IPS-20b (cell line): ENCODE measurements at regions not wholly inside any gene's neighbourhood (a gene's known extent, or its start where the extent isn't known, plus 50 kb on each side); places are given as distances from the start of the nearest gene placed in this dataset.

Source experiments
- H3K27ac ChIP-seq: one replicate; pipeline ENCODE4 v1.5.1; 2013; ENCODE audit warnings: low read length
- H3K27me3 ChIP-seq: 2 replicates; pipeline ENCODE4 v1.6.1; 2013; ENCODE audit warnings: mild to moderate bottlenecking, low read length, inconsistent platforms; ENCODE audit not compliant: insufficient read depth
- H3K36me3 ChIP-seq: 2 replicates; pipeline ENCODE4 v1.6.1; 2013; ENCODE audit warnings: low read depth, mild to moderate bottlenecking, inconsistent platforms, low read length, moderate library complexity; ENCODE audit not compliant: insufficient read depth
- H3K4me1 ChIP-seq: 2 replicates; pipeline ENCODE4 v1.6.1; 2013; ENCODE audit warnings: mild to moderate bottlenecking, control low read depth, inconsistent platforms, low read length, moderate library complexity; ENCODE audit not compliant: insufficient read depth
- H3K4me3 ChIP-seq: 2 replicates; pipeline ENCODE4 v1.5.1; 2013; ENCODE audit warnings: mild to moderate bottlenecking, low read length, inconsistent platforms
- H3K9ac ChIP-seq: 2 replicates; pipeline ENCODE4 v1.6.1; 2013; ENCODE audit warnings: low read depth, mild to moderate bottlenecking, inconsistent platforms, low read length, moderate library complexity
- H3K9me3 ChIP-seq: 2 replicates; pipeline ENCODE4 v1.6.1; 2013; ENCODE audit warnings: mild to moderate bottlenecking, low read depth, low read length, inconsistent platforms; ENCODE audit not compliant: insufficient read depth

DNA sequence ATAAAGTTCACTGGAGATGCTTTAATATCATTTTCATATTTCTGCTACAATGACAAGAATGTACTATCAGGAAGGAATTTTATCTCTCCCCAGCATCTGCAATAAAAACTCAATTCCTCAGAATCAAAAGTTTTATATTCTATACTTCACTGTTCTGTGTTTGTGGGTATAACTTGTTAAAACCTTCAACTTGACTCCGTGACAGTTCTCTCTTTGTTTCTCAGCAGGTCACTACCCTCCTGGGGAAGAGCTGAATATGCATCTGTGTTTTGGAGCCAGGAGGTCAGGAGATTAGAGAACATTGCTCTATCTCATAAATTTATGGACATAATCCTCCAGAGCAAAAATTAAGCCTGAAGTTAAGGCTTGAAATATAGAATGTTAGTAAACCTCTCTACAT is 411.4 kb downstream of the TRIB2 start:
- H3K27me3 ChIP-seq: no peaks in the 10 kb centered on the region
- no peaks in the 10 kb centered on the region for H3K4me1 ChIP-seq
- H3K9me3 ChIP-seq: peaks cover 9% of the 10 kb centered on the region; the same call in 1 of the 2 replicates
- no peaks in the 10 kb centered on the region for H3K36me3 ChIP-seq
- H3K9ac ChIP-seq: no peak overlapping the region
- H3K4me3 ChIP-seq: no peak overlapping the region
- H3K27ac ChIP-seq: no peak overlapping the region

DNA sequence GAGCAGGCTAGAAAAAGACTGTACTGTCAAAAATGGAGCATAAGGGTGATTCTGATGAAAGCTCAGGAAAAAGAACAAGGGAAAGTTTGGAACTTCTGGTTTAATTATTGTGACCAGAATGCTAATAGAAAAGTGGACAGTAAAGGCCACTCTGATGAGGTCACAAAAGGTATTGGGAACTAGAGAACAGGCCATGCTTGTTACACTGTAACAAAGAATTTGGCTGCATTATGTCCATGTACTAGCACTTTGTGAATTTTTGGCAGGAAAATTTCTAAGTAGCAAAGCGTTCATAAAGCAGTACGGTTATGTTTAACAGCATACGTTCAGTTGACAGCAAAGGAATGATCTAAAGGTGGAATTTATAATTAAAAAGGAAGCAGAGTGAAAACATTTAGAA is 418.6 kb downstream of the TRIB2 start:
- Histone ChIP-seq H3K9me3 (peaks cover 5% of the 10 kb centered on the region; the same call in 1 of the 2 replicates), H3K36me3 (no peaks in the 10 kb centered on the region), H3K4me3 (no peak overlapping the region), H3K27ac (no peak overlapping the region), H3K27me3 (no peaks in the 10 kb centered on the region), H3K4me1 (no peaks in the 10 kb centered on the region), H3K9ac (no peak overlapping the region)

DNA sequence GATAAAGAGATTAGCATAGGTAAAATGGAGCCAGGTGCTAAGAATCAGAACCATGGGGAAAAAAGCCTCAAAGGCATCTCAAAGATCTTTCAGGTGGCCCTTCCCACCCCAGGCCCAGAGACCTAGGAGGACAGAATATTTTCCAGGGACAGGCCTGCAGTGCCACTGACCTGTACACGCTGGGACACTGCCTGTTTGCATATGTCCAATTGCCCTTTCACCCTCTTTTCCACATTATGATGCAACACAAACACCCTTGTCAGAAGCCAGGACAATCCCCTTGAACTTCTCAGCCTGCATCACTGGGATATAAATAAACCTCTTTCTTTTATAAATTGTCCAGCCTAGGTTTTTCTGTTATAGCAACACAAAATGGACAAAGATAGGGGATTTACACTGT is 419.1 kb downstream of the TRIB2 start:
- Histone ChIP-seq H3K27me3 (no peaks in the 10 kb centered on the region), H3K9ac (no peak overlapping the region), H3K27ac (no peak overlapping the region), H3K4me3 (no peak overlapping the region), H3K4me1 (no peaks in the 10 kb centered on the region), H3K36me3 (no peaks in the 10 kb centered on the region), H3K9me3 (peaks cover under 1% of the 10 kb centered on the region; the same call in 1 of the 2 replicates)

DNA sequence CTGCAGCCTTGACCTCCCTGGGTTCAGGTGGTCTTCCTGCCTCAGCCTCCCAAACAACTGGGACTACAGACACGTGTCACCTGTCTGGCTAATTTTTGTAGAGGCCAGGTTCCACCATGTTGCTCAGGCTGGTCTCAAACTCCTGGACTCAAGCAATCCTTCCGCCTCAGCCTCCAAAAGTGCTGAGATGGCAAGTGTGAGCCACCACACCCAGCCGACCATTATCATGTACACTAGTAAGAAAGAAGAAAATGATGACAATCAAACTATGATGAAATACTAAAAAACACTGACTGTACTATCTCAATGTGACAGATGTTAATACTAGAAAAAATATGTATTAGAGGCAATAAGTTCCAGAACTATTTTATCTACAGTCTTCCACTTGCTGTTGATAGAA is 420.9 kb downstream of the TRIB2 start:
- no peaks in the 10 kb centered on the region for H3K36me3 ChIP-seq
- no peaks in the 10 kb centered on the region for H3K27me3 ChIP-seq
- H3K9ac ChIP-seq: no peak overlapping the region
- no peaks in the 10 kb centered on the region for H3K9me3 ChIP-seq
- H3K27ac ChIP-seq: no peak overlapping the region
- no peaks in the 10 kb centered on the region for H3K4me1 ChIP-seq
- no peak overlapping the region for H3K4me3 ChIP-seq

DNA sequence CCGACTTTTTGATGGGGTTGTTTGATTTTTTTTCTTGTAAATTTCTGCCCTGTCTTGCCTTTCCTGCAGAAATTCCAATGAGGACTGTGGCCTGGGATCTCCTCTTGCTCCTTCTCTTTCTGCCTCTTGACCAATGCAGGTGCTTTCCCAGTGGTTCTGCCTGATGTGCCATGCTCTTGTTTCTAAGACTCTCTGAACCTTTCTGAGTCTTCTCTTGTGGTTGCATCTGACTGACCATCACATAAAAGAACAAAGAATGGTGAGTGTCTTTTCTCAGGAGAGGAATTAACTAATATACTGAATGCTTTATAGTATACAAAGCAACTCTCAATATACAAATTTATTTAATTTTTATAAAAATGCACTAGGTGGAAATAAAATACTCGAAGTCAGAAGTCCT is 424.6 kb downstream of the TRIB2 start:
- no peak overlapping the region for H3K4me3 ChIP-seq
- H3K27ac ChIP-seq: no peak overlapping the region
- no peaks in the 10 kb centered on the region for H3K4me1 ChIP-seq
- H3K27me3 ChIP-seq: no peaks in the 10 kb centered on the region
- no peak overlapping the region for H3K9ac ChIP-seq
- H3K9me3 ChIP-seq: no peaks in the 10 kb centered on the region
- no peaks in the 10 kb centered on the region for H3K36me3 ChIP-seq

DNA sequence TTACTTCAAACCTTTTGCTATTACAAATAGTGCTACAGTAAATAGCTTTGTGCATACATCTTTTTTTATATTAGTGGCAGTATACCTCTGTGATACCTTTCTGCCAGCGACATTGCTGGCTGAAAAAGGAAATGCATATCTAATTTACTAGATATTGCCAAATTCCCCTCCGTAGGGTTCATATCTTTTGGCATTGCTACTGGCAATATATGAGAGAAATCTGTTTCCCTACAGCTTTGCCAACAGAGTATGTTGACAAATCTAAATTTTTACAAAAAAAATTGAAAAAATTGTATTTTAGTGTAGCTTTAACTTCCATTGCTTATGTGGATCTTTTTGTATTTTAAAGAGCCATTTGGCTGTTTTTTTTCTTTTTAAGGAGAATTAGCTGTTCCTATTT is 426.7 kb downstream of the TRIB2 start:
- Histone ChIP-seq H3K4me3 (no peak overlapping the region), H3K9me3 (no peaks in the 10 kb centered on the region), H3K9ac (no peak overlapping the region), H3K27ac (no peak overlapping the region), H3K36me3 (no peaks in the 10 kb centered on the region), H3K4me1 (no peaks in the 10 kb centered on the region), H3K27me3 (no peaks in the 10 kb centered on the region)

DNA sequence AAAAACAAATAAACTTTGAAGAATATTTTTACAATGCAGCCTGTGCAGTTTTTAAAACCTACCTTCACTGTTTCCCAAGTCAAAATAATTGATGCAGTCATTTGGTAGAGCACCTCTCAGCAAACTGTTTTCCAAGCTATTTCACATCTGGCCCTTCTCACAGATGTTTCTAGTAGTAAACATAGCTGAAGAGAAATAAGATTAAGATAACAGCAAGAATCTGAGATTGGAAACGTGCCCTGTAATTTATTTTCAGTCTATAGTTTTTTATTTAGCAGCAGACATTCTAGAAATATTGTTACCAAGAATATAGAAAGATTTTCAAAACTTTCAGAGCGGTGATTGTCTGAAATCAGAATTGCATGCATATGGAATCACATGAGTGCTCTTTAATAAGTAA is 440.2 kb downstream of the TRIB2 start:
- H3K4me1 ChIP-seq: no peaks in the 10 kb centered on the region
- no peak overlapping the region for H3K27ac ChIP-seq
- no peaks in the 10 kb centered on the region; the same call in 1 of the 2 replicates for H3K27me3 ChIP-seq
- no peaks in the 10 kb centered on the region for H3K36me3 ChIP-seq
- H3K9ac ChIP-seq: no peak overlapping the region
- no peaks in the 10 kb centered on the region for H3K9me3 ChIP-seq
- H3K4me3 ChIP-seq: no peak overlapping the region

DNA sequence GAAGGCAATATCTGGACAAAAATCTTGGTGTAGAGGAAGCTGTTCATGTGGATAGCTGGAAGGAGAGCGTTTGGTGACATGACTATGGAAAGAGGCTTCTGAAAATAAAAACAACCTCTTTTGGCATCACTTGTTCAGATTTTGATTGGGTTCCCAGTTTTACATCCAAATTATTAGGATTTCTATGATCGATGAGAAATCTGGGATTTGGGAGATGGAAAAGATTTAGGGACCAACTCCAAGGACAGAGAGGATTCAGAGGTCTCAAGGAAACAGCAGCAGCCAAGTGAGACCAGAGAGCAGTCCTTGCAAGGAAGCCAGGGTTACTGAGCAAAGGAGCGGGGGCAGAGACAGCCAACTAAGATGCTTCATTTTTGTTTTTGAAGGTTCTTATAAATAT is 441.7 kb downstream of the TRIB2 start:
- no peaks in the 10 kb centered on the region; the same call in 1 of the 2 replicates for H3K27me3 ChIP-seq

DNA sequence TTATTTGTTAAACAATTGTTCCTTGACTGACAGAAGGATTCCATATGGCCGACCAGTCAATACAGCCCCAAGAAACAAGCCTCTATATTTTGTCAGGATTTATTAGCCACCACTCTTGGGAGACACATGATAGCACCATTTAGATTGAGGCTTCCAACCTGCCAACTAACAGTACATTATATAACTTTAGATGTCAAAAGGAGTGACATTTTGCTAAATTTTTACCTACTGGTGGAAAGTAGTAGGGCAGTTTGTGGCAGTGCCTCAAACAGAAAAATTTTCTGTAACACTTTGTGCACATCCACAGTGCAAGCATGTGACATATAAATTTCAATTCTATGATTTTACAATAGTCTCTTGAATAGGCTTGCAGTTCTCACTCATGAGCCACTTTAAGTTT is 464.0 kb downstream of the TRIB2 start:
- no peaks in the 10 kb centered on the region for H3K4me1 ChIP-seq

More for the DNA sequence above, 441.7 kb downstream of the TRIB2 start:
- H3K9ac ChIP-seq: no peak overlapping the region
- H3K4me1 ChIP-seq: no peaks in the 10 kb centered on the region
- H3K4me3 ChIP-seq: no peak overlapping the region
- no peaks in the 10 kb centered on the region for H3K9me3 ChIP-seq
- no peaks in the 10 kb centered on the region for H3K36me3 ChIP-seq
- no peak overlapping the region for H3K27ac ChIP-seq

DNA sequence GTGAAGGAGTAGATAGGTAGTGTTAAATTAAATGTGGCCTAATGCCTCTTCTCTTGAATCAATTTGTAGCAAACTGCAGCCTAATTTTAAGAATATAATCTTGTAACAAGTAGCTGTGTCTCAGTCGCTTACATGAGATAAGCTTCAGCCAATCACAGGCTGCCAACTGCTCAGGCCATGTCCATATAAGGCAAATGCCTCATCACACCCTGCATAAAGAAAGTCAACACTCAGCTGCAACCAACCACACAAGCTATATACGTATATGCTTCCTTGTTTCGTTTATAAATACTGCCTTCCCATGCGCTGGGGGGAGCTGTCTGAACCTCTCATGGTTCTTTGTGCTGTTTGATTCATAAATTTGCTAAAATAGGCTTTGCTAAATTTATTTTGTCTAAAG is 476.3 kb downstream of the TRIB2 start:
- no peak overlapping the region for H3K4me3 ChIP-seq
- no peaks in the 10 kb centered on the region for H3K36me3 ChIP-seq
- H3K27ac ChIP-seq: no peak overlapping the region
- no peaks in the 10 kb centered on the region for H3K9me3 ChIP-seq
- no peaks in the 10 kb centered on the region for H3K4me1 ChIP-seq
- no peaks in the 10 kb centered on the region for H3K27me3 ChIP-seq
- no peak overlapping the region for H3K9ac ChIP-seq

More for the DNA sequence above, 464.0 kb downstream of the TRIB2 start:
- no peaks in the 10 kb centered on the region for H3K27me3 ChIP-seq
- no peak overlapping the region for H3K27ac ChIP-seq
- no peak overlapping the region for H3K4me3 ChIP-seq
- peaks cover 18% of the 10 kb centered on the region for H3K9me3 ChIP-seq
- H3K9ac ChIP-seq: no peak overlapping the region
- H3K36me3 ChIP-seq: no peaks in the 10 kb centered on the region

DNA sequence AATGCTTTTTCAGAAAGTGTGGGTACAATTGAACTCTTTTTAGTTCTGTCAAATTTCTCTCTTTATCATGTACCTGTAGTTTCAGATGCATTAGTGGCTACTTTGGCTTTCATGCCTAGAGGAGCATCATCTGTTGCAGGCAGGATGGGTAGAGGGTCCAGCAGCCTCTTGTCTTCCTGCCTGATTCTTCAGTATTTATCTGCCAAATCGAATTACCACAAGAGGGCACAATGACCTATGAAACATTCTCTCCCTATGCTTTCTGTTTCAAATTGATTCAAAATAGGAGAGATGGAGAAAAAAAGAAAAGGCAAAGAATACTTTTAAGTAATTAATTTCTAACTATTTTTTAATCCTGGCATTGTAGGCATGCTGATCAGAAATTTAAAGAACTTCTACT is 477.2 kb downstream of the TRIB2 start:
- H3K4me3 ChIP-seq: no peak overlapping the region
- no peaks in the 10 kb centered on the region for H3K9me3 ChIP-seq
- H3K27me3 ChIP-seq: no peaks in the 10 kb centered on the region
- no peaks in the 10 kb centered on the region for H3K4me1 ChIP-seq
- H3K9ac ChIP-seq: no peak overlapping the region
- H3K27ac ChIP-seq: no peak overlapping the region
- H3K36me3 ChIP-seq: no peaks in the 10 kb centered on the region

DNA sequence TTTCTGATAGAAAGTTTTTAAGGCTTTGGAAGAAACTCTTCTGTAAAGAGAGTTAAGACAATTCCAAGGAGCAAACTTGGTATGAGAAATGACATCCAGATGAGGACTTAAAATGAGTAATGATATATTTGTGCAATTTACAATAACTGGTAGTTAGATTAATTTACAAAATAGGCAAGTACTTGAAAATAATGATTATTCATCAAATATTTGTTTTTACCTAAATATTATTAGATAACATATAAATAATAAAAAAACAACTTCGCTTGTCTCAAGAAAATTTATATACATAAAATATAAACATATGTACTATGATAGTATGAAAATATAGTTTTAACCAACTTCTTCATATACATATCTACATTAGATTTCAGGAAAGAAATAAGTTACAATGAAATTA is 478.5 kb downstream of the TRIB2 start:
- no peak overlapping the region for H3K4me3 ChIP-seq
- H3K27ac ChIP-seq: no peak overlapping the region
- no peaks in the 10 kb centered on the region for H3K36me3 ChIP-seq
- H3K27me3 ChIP-seq: no peaks in the 10 kb centered on the region
- no peak overlapping the region for H3K9ac ChIP-seq
- no peaks in the 10 kb centered on the region for H3K9me3 ChIP-seq
- H3K4me1 ChIP-seq: no peaks in the 10 kb centered on the region

DNA sequence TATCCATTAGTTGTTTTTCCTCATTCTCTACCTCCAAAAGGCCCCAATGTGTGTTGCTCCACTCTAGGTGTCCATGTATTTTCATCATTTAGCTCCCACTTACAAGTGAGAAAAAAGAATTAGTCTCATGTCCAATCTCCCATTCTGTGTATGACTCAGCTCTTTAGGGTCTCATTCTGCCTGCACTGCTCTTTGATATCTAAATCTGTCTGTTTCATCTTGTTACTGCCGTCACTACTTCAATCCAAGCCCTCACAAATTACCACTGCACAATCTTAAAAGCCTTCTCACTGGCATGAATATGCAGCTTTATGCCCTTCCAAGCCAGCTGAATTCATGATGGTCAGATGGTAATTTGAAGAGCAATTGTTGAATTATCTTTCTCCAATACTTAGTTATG is 480.5 kb downstream of the TRIB2 start:
- H3K36me3 ChIP-seq: no peaks in the 10 kb centered on the region
- H3K9ac ChIP-seq: no peak overlapping the region
- no peaks in the 10 kb centered on the region for H3K27me3 ChIP-seq
- no peaks in the 10 kb centered on the region for H3K9me3 ChIP-seq
- no peaks in the 10 kb centered on the region for H3K4me1 ChIP-seq
- no peak overlapping the region for H3K27ac ChIP-seq
- H3K4me3 ChIP-seq: no peak overlapping the region
